C4-2B (cell line): ENCODE measurements at regions not wholly inside any gene's neighbourhood (a gene's known extent, or its start where the extent isn't known, plus 50 kb on each side); places are given as distances from the start of the nearest gene placed in this dataset.

Source experiments
- H3K27ac ChIP-seq: fragments of 450-650 bp; 2 replicates; pipeline ENCODE4 v1.5.1; 2017
- ZFX ChIP-seq: fragments of 450-650 bp; IDR thresholded peaks from 2 replicates; pipeline ENCODE4 v1.6.1; 2017
- TF ChIP-seq, protein P1 (sequence below): fragments of 450-650 bp; conservative IDR thresholded peaks from 2 replicates; pipeline ENCODE4 v1.5.1; 2017; ENCODE audit warnings: mild to moderate bottlenecking

DNA sequence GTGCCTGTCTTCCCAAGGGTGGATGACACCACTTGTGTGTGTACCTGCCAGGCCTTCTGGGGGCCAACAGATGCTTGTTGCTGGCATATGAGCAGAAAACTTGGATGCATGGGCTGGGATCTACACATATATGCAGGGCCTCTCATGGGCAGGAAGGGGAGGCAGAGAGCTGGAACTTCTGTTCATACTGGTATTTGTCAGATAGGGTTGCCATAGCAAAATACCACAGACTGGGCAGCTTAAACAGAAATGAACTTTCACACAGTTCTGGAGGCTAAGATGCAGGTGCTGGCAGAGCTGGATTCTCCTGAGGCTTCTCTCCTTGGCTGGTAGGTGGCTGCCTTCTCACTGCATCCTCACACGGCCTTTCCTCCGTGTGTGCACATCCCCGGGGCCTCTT is 121.8 kb downstream of the SUDS3 start:
- TF ChIP-seq, protein P1, sequence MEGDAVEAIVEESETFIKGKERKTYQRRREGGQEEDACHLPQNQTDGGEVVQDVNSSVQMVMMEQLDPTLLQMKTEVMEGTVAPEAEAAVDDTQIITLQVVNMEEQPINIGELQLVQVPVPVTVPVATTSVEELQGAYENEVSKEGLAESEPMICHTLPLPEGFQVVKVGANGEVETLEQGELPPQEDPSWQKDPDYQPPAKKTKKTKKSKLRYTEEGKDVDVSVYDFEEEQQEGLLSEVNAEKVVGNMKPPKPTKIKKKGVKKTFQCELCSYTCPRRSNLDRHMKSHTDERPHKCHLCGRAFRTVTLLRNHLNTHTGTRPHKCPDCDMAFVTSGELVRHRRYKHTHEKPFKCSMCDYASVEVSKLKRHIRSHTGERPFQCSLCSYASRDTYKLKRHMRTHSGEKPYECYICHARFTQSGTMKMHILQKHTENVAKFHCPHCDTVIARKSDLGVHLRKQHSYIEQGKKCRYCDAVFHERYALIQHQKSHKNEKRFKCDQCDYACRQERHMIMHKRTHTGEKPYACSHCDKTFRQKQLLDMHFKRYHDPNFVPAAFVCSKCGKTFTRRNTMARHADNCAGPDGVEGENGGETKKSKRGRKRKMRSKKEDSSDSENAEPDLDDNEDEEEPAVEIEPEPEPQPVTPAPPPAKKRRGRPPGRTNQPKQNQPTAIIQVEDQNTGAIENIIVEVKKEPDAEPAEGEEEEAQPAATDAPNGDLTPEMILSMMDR, result no peak
- TF ChIP-seq ZFX, result no peak

DNA sequence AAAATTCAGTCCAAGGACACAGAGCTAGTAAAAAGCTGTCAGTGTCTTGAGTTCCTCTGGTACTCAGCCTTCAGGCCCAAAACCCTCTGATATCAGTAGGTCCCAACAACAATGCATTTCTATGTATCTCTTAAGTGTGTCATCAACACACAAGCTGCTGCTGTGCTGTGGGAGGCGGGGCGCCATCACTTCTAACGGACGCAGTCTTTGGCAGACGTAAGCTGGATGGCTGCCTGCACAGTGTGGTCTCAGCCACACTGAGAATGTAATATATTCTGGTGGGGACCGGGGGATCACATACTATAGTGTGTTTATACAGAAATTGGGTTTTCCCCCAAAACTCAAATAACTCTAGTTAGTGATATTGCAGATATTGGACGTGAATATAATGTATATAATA is 123.9 kb downstream of the SUDS3 start:
- H3K27ac ChIP-seq, result no peak overlapping the region
- TF ChIP-seq, protein P1, result no peak
- TF ChIP-seq ZFX, result no peak

More for the DNA sequence above, 121.8 kb downstream of the SUDS3 start:
- H3K27ac ChIP-seq, result no peak overlapping the region

DNA sequence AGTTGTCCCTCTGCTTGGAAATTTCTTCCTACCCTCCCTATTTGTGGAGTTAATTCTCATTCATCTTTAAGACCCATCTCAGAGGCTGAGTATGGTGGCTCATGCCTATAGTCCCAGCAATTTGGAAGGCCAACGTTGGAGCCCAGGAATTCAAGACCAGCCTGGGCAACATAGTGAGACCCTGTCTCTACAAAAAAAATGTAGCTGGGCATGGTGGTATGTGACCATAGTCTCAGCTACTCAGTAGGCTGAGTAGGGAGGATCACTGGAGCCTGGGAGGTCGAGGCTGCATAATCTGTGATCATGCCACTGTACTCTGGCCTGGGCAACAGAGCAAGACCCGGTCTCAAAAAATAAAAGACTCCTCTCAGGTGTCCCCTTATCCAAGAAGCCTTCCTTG is 125.1 kb downstream of the SUDS3 start:
- no peak overlapping the region for H3K27ac ChIP-seq
- no peak for TF ChIP-seq ZFX
- TF ChIP-seq, protein P1, result no peak

DNA sequence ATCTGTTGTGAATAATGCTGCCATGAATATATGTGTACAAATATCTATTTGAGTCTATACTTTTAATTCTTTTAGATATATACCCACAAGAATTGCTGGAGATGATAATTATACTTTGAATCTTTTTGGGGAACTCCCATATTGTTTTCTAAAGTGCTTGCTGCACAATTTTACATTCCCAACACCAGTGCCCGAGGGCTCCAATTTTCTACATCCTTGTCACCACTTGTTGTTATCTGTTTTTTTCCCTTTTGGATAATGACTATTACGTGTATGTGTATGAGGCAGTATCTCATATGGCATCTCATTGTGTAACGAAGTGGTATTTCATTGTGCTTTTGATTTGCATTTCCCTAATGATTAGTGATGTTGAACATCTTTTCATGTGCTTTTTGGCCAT is 127.1 kb downstream of the SUDS3 start:
- no peak for TF ChIP-seq ZFX
- TF ChIP-seq, protein P1, result no peak
- no peak overlapping the region for H3K27ac ChIP-seq

DNA sequence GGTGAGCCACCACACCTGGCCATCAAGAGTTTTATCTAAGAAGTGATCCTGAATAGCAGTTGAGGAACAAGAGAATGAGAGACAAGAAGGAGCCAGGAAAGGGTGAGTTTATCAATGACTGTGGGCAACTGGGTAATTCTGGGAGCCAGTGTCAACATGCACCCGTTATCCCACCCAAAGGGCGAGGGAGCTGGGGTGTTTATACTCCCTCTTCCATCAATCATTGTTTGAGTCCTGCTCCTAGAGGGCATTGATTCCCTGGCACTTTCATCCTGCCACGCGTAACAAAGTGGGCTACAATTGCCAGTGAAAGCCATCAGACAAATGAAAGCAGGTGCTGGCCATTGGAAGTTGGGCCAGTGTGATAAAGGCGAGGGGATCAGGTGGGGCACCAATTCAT is 136.3 kb downstream of the SUDS3 start:
- no peak overlapping the region for H3K27ac ChIP-seq
- TF ChIP-seq ZFX, result no peak
- TF ChIP-seq, protein P1, result no peak

DNA sequence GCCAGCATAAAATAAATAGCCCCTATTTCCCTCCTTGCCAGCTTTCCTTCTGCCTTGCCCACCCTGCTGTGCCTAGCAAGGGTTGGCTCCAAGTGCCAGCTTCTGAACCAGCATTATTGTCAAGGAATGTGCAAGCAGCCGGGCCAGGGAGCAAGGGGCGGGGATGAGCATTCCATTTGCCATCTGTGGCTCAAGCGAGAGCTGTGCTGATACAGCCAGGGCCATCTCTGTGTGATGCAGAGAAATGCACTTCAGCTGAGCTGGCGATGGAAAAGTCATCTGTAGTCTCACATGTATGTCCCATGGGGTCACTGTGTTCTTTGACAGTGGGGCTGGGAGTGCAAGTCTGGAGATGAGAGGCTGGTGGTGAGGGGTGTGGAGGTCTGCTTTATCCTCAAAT is 137.3 kb downstream of the SUDS3 start:
- no peak for TF ChIP-seq ZFX
- TF ChIP-seq, protein P1, result no peak

DNA sequence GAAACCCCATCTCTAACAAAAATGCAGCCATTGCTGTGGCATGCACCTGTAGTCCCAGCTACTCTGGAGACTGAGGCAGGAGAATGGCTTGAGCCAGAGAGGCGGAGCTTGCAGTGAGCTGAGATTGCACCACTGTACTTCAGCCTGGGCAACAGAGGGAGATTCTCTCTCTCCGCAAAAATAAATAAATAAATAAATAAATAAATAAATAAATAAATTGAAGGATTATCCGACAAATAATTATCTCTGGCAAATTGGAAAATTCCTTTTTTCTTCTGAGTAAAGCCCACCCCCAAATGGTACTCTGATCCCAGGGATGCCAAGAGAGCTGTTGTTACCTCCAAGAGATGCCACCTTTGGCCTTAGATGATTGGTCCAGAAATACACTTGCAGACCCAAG is 137.9 kb downstream of the SUDS3 start:
- H3K27ac ChIP-seq, result no peak overlapping the region
- TF ChIP-seq, protein P1, result no peak
- no peak for TF ChIP-seq ZFX

More for the DNA sequence above, 137.3 kb downstream of the SUDS3 start:
- no peak overlapping the region for H3K27ac ChIP-seq
